CD4-positive, alpha-beta memory T cell (primary cell): ENCODE measurements at regions not wholly inside any gene's neighbourhood (a gene's known extent, or its start where the extent isn't known, plus 50 kb on each side); places are given as distances from the start of the nearest gene placed in this dataset.

Experiments used
- CTCF ChIA-PET: fragments of 350-600 bp; sonication (Branson Sonifier 250); formaldehyde crosslinking; loops from one replicate; lab custom pipeline; 2021; ENCODE audit warnings: inconsistent platforms; ENCODE audit not compliant: partially characterized antibody; lab: Charles Lee
- POLR2A ChIA-PET: fragments of 350-600 bp; sonication (Branson Sonifier 250); formaldehyde crosslinking; loops from one replicate; lab custom pipeline; 2021; ENCODE audit not compliant: partially characterized antibody; lab: Charles Lee
- DNase-seq, 5 donors: peaks; one replicate each; pipeline versions ENCODE4 v3.0.0 to v3.0.0-alpha.2; 2020 to 2022; ENCODE audit warnings: mixed read lengths in 1 of 5
- H3K27ac ChIP-seq: one replicate; pipeline ENCODE4 v1.7.0; 2013; ENCODE audit warnings: low read depth, low read length
- H3K27me3 ChIP-seq: 2 replicates; pipeline ENCODE4 v1.7.0; 2013; ENCODE audit warnings: mild to moderate bottlenecking, low read length, moderate library complexity; ENCODE audit not compliant: insufficient read depth
- H3K36me3 ChIP-seq: 2 replicates; pipeline ENCODE4 v1.7.0; 2013; ENCODE audit warnings: mild to moderate bottlenecking, low read length, moderate library complexity; ENCODE audit not compliant: insufficient read depth
- H3K4me1 ChIP-seq: 2 replicates; pipeline ENCODE4 v1.7.0; 2013; ENCODE audit warnings: mild to moderate bottlenecking, low read length, moderate library complexity; ENCODE audit not compliant: insufficient read depth
- H3K4me3 ChIP-seq, 2 donors: one replicate each; pipeline ENCODE4 v1.7.0; 2013; ENCODE audit warnings: low read length in 2 of 2, mild to moderate bottlenecking in 1 of 2
- H3K9me3 ChIP-seq, 2 donors: one replicate each; pipeline ENCODE4 v1.7.0; 2013; ENCODE audit warnings: low read length in 2 of 2, control low read depth in 1 of 2; ENCODE audit not compliant: control insufficient read depth in 1 of 2
- H3K27ac Mint-ChIP-seq, 7 donors: one replicate each; pipeline ENCODE4 v1.8.0; 2020 to 2021; ENCODE audit warnings: mixed read lengths in 7 of 7, mild to moderate bottlenecking in 6 of 7, inconsistent platforms in 3 of 7, moderate library complexity in 3 of 7
- H3K27me3 Mint-ChIP-seq, 2 donors: one replicate each; pipeline ENCODE4 v1.8.0; 2020 to 2021; ENCODE audit warnings: mixed read lengths in 2 of 2
- H3K36me3 Mint-ChIP-seq, 2 donors: one replicate each; pipeline ENCODE4 v1.8.0; 2020 to 2021; ENCODE audit warnings: mixed read lengths in 2 of 2, inconsistent platforms in 1 of 2, mild to moderate bottlenecking in 1 of 2
- H3K4me1 Mint-ChIP-seq, 4 donors: one replicate each; pipeline ENCODE4 v1.8.0; 2020 to 2021; ENCODE audit warnings: mixed read lengths in 4 of 4, mild to moderate bottlenecking in 1 of 4
- H3K4me3 Mint-ChIP-seq, 8 donors: one replicate each; pipeline ENCODE4 v1.8.0; 2020 to 2021; ENCODE audit warnings: mixed read lengths in 8 of 8, mild to moderate bottlenecking in 7 of 8, moderate library complexity in 6 of 8, inconsistent platforms in 3 of 8
- H3K9me3 Mint-ChIP-seq, 8 donors: one replicate each; pipeline ENCODE4 v1.8.0; 2020 to 2021; ENCODE audit warnings: mixed read lengths in 8 of 8, mild to moderate bottlenecking in 5 of 8, inconsistent platforms in 3 of 8, moderate library complexity in 1 of 8
- intact Hi-C: fragments of 100-400 bp; cut with micrococcal nuclease; formaldehyde crosslinking; loops from one replicate; pipeline ENCODE4 v1.15.1; 2023

DNA sequence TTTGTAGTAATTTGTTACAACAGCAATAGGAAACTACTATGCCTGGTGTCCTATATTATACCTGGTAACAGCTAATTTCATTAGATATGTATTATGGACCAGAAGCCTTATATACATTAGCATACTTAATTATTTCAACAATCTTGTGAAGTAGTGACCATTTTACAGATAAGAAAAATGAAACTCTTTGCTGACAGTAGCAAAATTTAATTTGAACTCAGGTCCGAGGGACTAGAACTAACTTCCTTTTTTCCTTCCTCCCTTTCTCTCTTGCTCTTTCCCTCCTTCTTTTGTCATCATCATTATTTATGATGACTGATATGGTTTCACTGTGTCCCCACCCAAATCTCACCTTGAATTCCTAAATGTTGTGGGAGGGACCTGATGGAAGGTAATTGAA is 482.0 kb downstream of the SNAPC1 start:
- Mint-ChIP-seq H3K27me3 (no peaks in the 10 kb centered on the region), H3K9me3 (peaks cover 0 to 8% (median 3%) of the 10 kb centered on the region in 8 donors), H3K4me3 (no peak overlapping the region), H3K36me3 (no peaks in the 10 kb centered on the region), H3K4me1 (no peaks in the 10 kb centered on the region), H3K27ac (no peak overlapping the region)
- Histone ChIP-seq H3K36me3 (no peaks in the 10 kb centered on the region), H3K4me1 (no peaks in the 10 kb centered on the region), H3K9me3 (no peaks in the 10 kb centered on the region), H3K27me3 (no peaks in the 10 kb centered on the region), H3K4me3 (no peak overlapping the region), H3K27ac (no peak overlapping the region)
- intact Hi-C loops, result no loop called here
- DNase-seq, result no peak
- ChIA-PET POLR2A (no interaction called here), CTCF (no interaction called here)

DNA sequence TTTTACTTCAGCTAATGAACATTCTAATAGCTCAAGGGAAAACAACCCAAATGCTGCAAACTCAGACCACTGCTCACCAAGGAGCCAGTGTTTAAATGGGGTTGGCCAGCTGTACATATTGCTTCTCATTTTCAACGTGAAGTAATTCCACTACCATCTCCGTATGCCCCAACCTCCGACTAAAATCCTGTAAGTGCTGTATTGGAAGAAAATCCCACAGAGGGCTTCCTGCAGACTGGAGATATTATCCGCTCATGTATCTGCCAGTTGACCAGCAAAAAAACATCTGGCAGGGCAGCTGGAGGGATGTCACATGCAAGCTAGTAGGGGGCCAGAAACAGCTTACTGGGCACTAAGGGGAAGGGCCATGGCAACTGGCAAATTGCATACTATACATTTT is 485.0 kb downstream of the SNAPC1 start:
- intact Hi-C loops, result no loop called here
- H3K27me3 Mint-ChIP-seq, result no peaks in the 10 kb centered on the region
- POLR2A ChIA-PET, result no interaction called here
- H3K27me3 ChIP-seq, result no peaks in the 10 kb centered on the region
- no peaks in the 10 kb centered on the region for H3K9me3 ChIP-seq
- no peak for DNase-seq
- H3K4me3 Mint-ChIP-seq, result no peak overlapping the region
- H3K4me3 ChIP-seq, result no peak overlapping the region
- no peak overlapping the region for H3K27ac ChIP-seq
- H3K36me3 Mint-ChIP-seq, result no peaks in the 10 kb centered on the region
- H3K27ac Mint-ChIP-seq, result no peak overlapping the region
- no peaks in the 10 kb centered on the region for H3K36me3 ChIP-seq
- H3K4me1 ChIP-seq, result no peaks in the 10 kb centered on the region
- peaks cover 0 to 7% (median 3%) of the 10 kb centered on the region in 8 donors for H3K9me3 Mint-ChIP-seq
- CTCF ChIA-PET, result no interaction called here
- H3K4me1 Mint-ChIP-seq, result no peaks in the 10 kb centered on the region

- H3K4me3 Mint-ChIP-seq, result no peak overlapping the region
- CTCF ChIA-PET, result no interaction called here
- POLR2A ChIA-PET, result no interaction called here
- intact Hi-C loops, result no loop called here
- no peak overlapping the region for H3K27ac Mint-ChIP-seq
- no peaks in the 10 kb centered on the region for H3K9me3 ChIP-seq
- H3K4me1 ChIP-seq, result no peaks in the 10 kb centered on the region
- no peak overlapping the region for H3K4me3 ChIP-seq
- no peaks in the 10 kb centered on the region for H3K27me3 ChIP-seq
- H3K27me3 Mint-ChIP-seq, result peaks cover 0 to 3% of the 10 kb centered on the region in 2 donors
- H3K9me3 Mint-ChIP-seq, result peaks cover 0 to 10% (median 0%) of the 10 kb centered on the region in 8 donors
- no peaks in the 10 kb centered on the region for H3K36me3 ChIP-seq
- no peaks in the 10 kb centered on the region for H3K4me1 Mint-ChIP-seq
- no peaks in the 10 kb centered on the region for H3K36me3 Mint-ChIP-seq
- no peak overlapping the region for H3K27ac ChIP-seq
- DNase-seq, result no peak
Observed at GRCh38 chr14:62251237-62251636, 489.0 kb downstream of the SNAPC1 start.

DNA sequence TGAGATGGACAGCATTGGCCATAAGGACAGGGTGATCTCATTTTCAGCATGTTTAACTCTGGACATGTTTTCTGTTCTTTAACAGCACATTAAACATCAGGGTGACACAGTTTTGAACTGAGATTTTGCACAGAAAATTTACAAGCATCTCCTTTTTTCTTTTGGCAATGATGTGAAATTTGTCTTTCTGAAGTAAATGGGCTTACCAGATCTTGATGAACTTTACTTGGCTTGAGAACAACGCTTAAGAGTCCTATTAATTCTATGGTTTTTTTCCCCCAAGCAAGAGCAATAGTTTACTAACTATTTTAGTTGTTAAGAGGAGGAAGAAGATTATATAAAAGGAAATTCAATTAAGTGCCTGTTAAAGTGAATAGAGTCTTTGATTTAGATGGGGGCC is 491.0 kb downstream of the SNAPC1 start:
- Mint-ChIP-seq H3K9me3 (peaks cover 0 to 10% (median 0%) of the 10 kb centered on the region in 8 donors), H3K4me3 (no peak overlapping the region), H3K4me1 (no peaks in the 10 kb centered on the region), H3K27ac (no peak overlapping the region), H3K27me3 (peaks cover 0 to 3% of the 10 kb centered on the region in 2 donors), H3K36me3 (no peaks in the 10 kb centered on the region)
- Histone ChIP-seq H3K27me3 (no peaks in the 10 kb centered on the region), H3K27ac (no peak overlapping the region), H3K36me3 (no peaks in the 10 kb centered on the region), H3K9me3 (no peaks in the 10 kb centered on the region), H3K4me1 (no peaks in the 10 kb centered on the region), H3K4me3 (no peak overlapping the region)
- ChIA-PET POLR2A (no interaction called here), CTCF (no interaction called here)
- DNase-seq, result no peak
- intact Hi-C loops, result no loop called here

GRCh38 chr14:62253911-62254310 is 491.7 kb downstream of the SNAPC1 start:
- CTCF ChIA-PET, result no interaction called here

GRCh38 chr14:62269204-62269603 is 507.0 kb downstream of the SNAPC1 start:
- no peak overlapping the region for H3K27ac ChIP-seq
- CTCF ChIA-PET, result no interaction called here
- Mint-ChIP-seq H3K9me3 (peaks cover 0 to 3% (median 1%) of the 10 kb centered on the region in 8 donors), H3K27ac (no peak overlapping the region), H3K36me3 (no peaks in the 10 kb centered on the region), H3K4me1 (no peaks in the 10 kb centered on the region), H3K4me3 (no peak overlapping the region), H3K27me3 (no peaks in the 10 kb centered on the region)
- no peak for DNase-seq
- intact Hi-C loops, result no loop called here
- no peaks in the 10 kb centered on the region for H3K27me3 ChIP-seq
- no peaks in the 10 kb centered on the region for H3K4me1 ChIP-seq
- no peaks in the 10 kb centered on the region for H3K9me3 ChIP-seq
- POLR2A ChIA-PET, result no interaction called here
- no peaks in the 10 kb centered on the region for H3K36me3 ChIP-seq
- no peak overlapping the region for H3K4me3 ChIP-seq

More at GRCh38 chr14:62253911-62254310, 491.7 kb downstream of the SNAPC1 start:
- Histone ChIP-seq H3K4me1 (no peaks in the 10 kb centered on the region), H3K4me3 (no peak overlapping the region), H3K36me3 (no peaks in the 10 kb centered on the region), H3K9me3 (no peaks in the 10 kb centered on the region), H3K27ac (no peak overlapping the region), H3K27me3 (no peaks in the 10 kb centered on the region)
- H3K4me1 Mint-ChIP-seq, result no peaks in the 10 kb centered on the region
- H3K27ac Mint-ChIP-seq, result no peak overlapping the region
- no peaks in the 10 kb centered on the region for H3K36me3 Mint-ChIP-seq
- peaks cover 0 to 3% of the 10 kb centered on the region in 2 donors for H3K27me3 Mint-ChIP-seq
- DNase-seq, result no peak
- no peak overlapping the region for H3K4me3 Mint-ChIP-seq
- POLR2A ChIA-PET, result no interaction called here
- intact Hi-C loops, result no loop called here
- H3K9me3 Mint-ChIP-seq, result peaks cover 0 to 10% (median 0%) of the 10 kb centered on the region in 8 donors

GRCh38 chr14:62270236-62270635 is 508.0 kb downstream of the SNAPC1 start:
- Mint-ChIP-seq H3K27ac (no peak overlapping the region), H3K9me3 (peaks cover 0 to 3% (median 0%) of the 10 kb centered on the region in 8 donors), H3K4me3 (no peak overlapping the region), H3K36me3 (no peaks in the 10 kb centered on the region), H3K4me1 (no peaks in the 10 kb centered on the region), H3K27me3 (no peaks in the 10 kb centered on the region)
- DNase-seq, result no peak
- Histone ChIP-seq H3K4me1 (no peaks in the 10 kb centered on the region), H3K27me3 (no peaks in the 10 kb centered on the region), H3K27ac (no peak overlapping the region), H3K9me3 (no peaks in the 10 kb centered on the region), H3K4me3 (no peak overlapping the region), H3K36me3 (no peaks in the 10 kb centered on the region)
- ChIA-PET CTCF (no interaction called here), POLR2A (no interaction called here)
- intact Hi-C loops, result no loop called here

- no peak for DNase-seq
- Mint-ChIP-seq H3K36me3 (no peaks in the 10 kb centered on the region), H3K27ac (no peak overlapping the region), H3K27me3 (peaks cover 0 to 2% of the 10 kb centered on the region in 2 donors), H3K4me1 (no peaks in the 10 kb centered on the region), H3K9me3 (peaks cover 0 to 4% (median 0%) of the 10 kb centered on the region in 8 donors), H3K4me3 (no peak overlapping the region)
- intact Hi-C loops, result no loop called here
- Histone ChIP-seq H3K9me3 (no peaks in the 10 kb centered on the region), H3K27me3 (no peaks in the 10 kb centered on the region), H3K36me3 (no peaks in the 10 kb centered on the region), H3K27ac (no peak overlapping the region), H3K4me3 (no peak overlapping the region), H3K4me1 (no peaks in the 10 kb centered on the region)
- ChIA-PET CTCF (no interaction called here), POLR2A (no interaction called here)
Observed at GRCh38 chr14:62280366-62280765, 518.1 kb downstream of the SNAPC1 start.
